GM18858 (cell line): ENCODE measurements at regions not wholly inside any gene's neighbourhood (a gene's known extent, or its start where the extent isn't known, plus 50 kb on each side); places are given as distances from the start of the nearest gene placed in this dataset.

Experiments
- ATAC-seq: cut with Tn5 transposase; IDR thresholded peaks from one replicate; pipeline ENCODE4 v1.9.1; 2021; ENCODE audit not compliant: unreplicated experiment

GRCh38 chr2:43129676-43130547, 96.5 kb downstream of the ZFP36L2 start:
- no peak for ATAC-seq

GRCh38 chr2:43128559-43128955, 97.8 kb downstream of the ZFP36L2 start:
- ATAC-seq, result no peak

- ATAC-seq, result no peak
Observed at GRCh38 chr2:43127941-43128558, 98.4 kb downstream of the ZFP36L2 start.

- no peak for ATAC-seq
Observed at GRCh38 chr2:43127208-43127940, 99.0 kb downstream of the ZFP36L2 start.

GRCh38 chr2:43126817-43127207, 99.6 kb downstream of the ZFP36L2 start:
- no peak for ATAC-seq

GRCh38 chr2:43125090-43125998, 101.1 kb downstream of the ZFP36L2 start:
- no peak for ATAC-seq

GRCh38 chr2:43124687-43125057, 101.7 kb downstream of the ZFP36L2 start:
- ATAC-seq, result no peak

DNA sequence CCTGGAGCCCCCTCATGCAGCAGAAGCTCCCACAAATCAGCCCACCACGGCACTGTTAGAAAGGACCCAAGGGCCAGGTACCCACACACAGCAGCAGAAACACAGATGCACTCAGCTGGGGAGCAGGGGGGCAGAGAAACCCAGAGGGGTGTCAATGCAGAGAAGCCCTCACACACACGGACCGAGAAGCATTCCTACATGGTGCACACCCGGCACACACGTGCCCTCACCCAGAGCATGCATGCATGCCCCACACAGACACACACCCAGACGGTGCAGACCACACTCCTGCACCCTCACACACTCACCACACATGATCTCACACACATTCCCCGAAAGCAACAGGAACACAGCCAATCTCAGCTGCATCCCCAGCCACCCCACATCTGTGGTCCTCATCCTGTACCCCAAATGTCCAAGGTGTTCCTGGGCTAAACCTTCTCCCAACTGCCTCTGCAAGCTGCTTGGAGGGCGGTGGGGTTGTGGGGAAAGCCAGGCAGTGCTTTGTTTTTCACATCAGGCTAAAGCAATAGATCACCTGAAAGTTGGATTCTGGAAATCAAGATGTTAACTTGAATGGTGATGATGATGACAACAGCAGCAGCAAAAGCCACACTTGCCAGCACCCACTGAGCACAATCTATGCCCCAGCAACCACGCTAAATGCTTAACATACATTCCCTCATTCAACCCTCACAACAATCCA, 102.3 kb downstream of the ZFP36L2 start:
- ATAC-seq, result no peak

DNA sequence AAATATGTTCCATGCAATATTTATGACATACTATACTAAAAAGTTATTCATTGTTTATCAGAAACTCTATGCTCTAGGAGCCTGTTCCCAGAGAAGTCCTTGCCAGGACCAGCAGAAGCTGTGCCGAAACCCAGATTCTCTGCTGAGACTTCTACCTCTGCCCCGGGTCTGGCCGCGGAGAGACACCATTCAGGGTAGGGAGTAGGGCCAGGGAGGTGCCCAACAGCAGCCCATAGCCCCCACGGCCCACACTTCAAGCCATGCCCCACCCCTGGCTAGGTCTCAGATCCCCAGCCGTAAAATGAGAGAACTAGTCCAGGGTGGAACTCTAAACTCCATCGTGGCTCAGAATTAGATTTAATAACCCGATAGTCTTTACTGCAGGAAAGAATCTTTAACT, 102.9 kb downstream of the ZFP36L2 start:
- no peak for ATAC-seq

GRCh38 chr2:43123028-43123427, 103.4 kb downstream of the ZFP36L2 start:
- no peak for ATAC-seq

DNA sequence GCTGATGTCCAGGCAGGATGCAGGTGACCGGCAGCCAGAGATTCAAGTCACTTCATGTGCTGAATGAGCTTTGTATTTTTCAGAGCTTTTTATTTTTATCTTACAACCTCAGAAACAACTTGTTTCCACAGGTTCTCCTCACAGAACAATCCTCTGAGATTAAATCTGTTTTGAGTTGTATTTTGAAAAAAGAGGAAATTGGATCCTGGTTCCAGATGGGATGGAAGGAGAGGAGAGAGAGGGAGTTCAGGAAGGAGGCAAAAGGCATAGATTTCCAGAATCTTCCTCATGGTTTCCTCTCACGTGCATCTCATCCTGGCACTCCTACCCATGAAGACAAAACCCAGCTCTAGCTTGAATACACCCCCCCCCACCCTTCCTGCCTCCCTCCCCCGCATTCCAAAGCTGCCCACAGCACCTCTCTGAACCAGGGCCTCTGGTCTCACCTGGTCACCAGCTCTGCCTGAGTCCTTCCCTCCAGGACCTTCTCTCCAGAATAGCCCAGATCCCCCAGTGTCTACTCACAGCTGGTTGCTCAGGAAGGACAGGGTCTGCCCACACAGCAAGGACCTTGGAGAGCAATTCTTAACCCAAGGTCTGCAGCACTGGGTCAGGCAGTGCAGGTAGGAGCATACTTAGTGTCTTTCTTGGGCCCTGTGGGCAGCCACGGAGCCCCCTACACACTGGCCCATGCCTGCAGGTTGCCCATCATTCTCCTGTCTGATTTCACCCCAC, 104.7 kb downstream of the ZFP36L2 start:
- no peak for ATAC-seq

DNA sequence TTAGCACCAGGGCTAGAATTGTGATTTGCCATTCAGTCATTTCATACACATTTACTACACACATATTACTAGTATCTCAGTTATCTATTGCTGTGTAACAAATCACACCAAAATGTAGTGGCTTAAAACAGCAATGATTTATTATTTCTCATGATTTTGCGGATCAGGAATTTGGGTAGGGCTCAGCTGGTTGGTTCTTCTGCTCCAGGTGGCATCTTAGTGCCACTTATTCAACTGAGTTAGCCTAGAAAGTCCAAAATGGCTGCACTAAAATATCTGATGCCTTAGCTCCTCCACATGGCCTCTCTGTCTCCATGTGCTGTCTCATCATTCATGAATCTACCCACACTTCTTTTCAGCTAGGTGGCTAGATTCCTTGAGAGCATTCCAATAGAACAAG, 107.1 kb downstream of the ZFP36L2 start:
- ATAC-seq, result no peak

DNA sequence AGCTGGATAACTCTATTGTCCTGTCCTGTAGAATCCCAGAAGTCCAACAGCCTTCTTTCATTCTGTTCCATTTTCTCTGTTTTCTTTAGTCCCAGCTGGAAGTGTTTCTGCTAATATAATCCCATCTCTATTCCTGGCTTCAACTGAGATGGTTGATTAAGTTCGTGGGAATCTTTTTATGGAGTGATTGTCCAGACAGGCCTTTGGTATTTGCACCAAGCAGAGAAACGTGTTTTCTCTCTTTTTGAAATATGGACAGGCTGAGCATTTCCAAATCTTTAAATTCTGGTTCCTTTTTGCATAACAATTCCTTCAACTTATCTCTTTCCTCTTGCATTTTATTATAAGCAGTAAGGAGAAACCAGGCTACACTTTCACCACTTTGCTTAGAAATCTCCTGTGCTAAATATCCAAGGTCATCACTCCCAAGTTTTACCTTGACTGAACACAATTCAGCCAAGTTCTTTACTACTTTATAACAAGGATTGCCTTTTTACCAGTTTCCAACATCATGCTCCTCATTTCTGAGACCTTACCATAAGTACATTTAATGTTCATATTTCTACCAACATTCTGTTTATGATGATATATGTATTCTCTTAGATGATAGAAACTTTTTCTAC, 108.8 kb downstream of the ZFP36L2 start:
- no peak for ATAC-seq

GRCh38 chr2:43116988-43117387, 109.4 kb downstream of the ZFP36L2 start:
- ATAC-seq, result no peak

DNA sequence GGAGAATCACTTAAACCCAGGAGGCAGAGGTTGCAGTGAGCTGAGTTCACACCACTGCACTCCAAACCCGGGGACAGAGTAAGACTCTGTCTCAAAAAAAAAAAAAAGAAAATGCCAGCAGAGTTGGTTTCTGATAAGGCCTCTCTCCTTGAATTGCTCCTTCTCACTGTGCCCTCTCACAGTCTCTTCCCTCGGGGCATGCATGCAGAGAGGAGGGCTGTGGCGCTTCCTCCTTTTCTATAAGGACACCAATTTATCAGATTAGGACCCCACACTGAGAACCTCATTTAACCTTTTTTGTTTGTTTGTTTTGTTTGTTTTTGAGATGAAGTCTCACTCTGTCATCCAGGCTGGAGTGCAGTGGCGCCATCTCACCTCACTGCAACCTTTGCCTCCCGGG, 110.5 kb downstream of the ZFP36L2 start:
- ATAC-seq, result no peak

- no peak for ATAC-seq
Observed at GRCh38 chr2:43114210-43114609, 112.2 kb downstream of the ZFP36L2 start.

DNA sequence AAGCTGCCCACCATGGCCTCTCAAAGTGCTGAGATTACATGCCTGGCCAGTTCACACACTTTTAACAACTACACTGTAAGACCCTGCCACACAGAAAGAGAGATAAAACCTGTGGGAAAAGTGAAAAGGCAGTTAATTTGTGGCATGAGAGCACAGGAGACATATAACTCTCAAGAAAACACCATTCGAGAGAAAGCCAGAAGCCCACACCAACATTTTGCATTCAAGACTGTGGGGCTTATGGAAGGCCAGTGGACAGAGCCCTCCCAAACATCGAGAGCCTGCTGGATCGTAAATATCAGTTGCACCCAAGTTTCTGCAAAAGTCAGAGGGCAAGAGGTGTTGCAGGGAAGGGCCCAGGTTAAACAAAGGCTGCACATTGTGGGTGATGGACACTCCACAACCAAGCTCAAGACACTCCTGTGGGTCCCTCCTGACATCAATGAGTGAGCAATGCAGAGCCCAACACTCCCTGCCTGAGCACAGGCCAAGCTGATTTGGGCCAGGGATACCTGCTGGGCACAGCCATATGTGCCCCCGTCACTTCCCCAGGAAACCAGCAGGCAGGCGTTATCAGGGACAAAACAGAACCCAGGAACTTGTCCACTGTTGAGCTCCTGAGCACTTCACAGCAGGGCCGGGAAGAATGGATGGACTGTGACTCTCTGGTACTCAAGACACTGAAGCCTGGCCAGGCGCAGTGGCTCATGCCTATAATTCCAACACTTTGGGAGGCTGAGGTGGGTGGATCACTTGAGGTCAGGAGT, 114.4 kb downstream of the ZFP36L2 start:
- ATAC-seq, result no peak

GRCh38 chr2:43110442-43110871, 115.9 kb downstream of the ZFP36L2 start:
- no peak for ATAC-seq
